Fibroblast of skin of left biceps (primary cell): ENCODE measurements at regions not wholly inside any gene's neighbourhood (a gene's known extent, or its start where the extent isn't known, plus 50 kb on each side); places are given as distances from the start of the nearest gene placed in this dataset.

ENCODE experiments used
- DNase-seq, 2 experiments: peaks; one replicate each; pipeline ENCODE4 v3.0.0-alpha.2; 2013; ENCODE audit warnings: low read depth in 2 of 2

GRCh38 chr2:220166616-220167015 lies 539.2 kb downstream of the SLC4A3 start:
- no peak for DNase-seq

GRCh38 chr2:220167956-220168355 lies 540.5 kb downstream of the SLC4A3 start:
- DNase-seq, result no peak

- no peak for DNase-seq
Measured at GRCh38 chr2:220168891-220169546, 541.6 kb downstream of the SLC4A3 start.

- DNase-seq, result no peak
Measured at GRCh38 chr2:220174826-220175225, 547.4 kb downstream of the SLC4A3 start.

- no peak for DNase-seq
Measured at GRCh38 chr2:220175967-220176366, 548.5 kb downstream of the SLC4A3 start.

- no peak for DNase-seq
Measured at GRCh38 chr2:220178991-220179695, 551.7 kb downstream of the SLC4A3 start.

GRCh38 chr2:220181165-220181564 lies 553.7 kb downstream of the SLC4A3 start:
- DNase-seq, result no peak

- DNase-seq, result no peak
Measured at GRCh38 chr2:220182790-220183189, 555.4 kb downstream of the SLC4A3 start.

- DNase-seq, result no peak
Measured at GRCh38 chr2:220185766-220186305, 558.4 kb downstream of the SLC4A3 start.

GRCh38 chr2:220188031-220188430 lies 560.6 kb downstream of the SLC4A3 start:
- DNase-seq, result peak; percentile 33 to 36

- no peak for DNase-seq
Measured at GRCh38 chr2:220191031-220191430, 563.6 kb downstream of the SLC4A3 start.

- no peak for DNase-seq
Measured at GRCh38 chr2:220191737-220192136, 564.3 kb downstream of the SLC4A3 start.

- no peak for DNase-seq
Measured at GRCh38 chr2:220192994-220193753, 565.7 kb downstream of the SLC4A3 start.

- DNase-seq, result peak; percentile 51 to 63
Measured at GRCh38 chr2:220194630-220195584, 567.5 kb downstream of the SLC4A3 start.

- DNase-seq, result peak; percentile 83
Measured at GRCh38 chr2:220198896-220199295, 571.5 kb downstream of the SLC4A3 start.

- no peak for DNase-seq
Measured at GRCh38 chr2:220202066-220202465, 574.6 kb downstream of the SLC4A3 start.

- no peak for DNase-seq
Measured at GRCh38 chr2:220209093-220209492, 581.7 kb downstream of the SLC4A3 start.

GRCh38 chr2:220209751-220210150 lies 582.3 kb downstream of the SLC4A3 start:
- no peak for DNase-seq

GRCh38 chr2:220212296-220213080 lies 585.1 kb downstream of the SLC4A3 start:
- no peak for DNase-seq

- no peak for DNase-seq
Measured at GRCh38 chr2:220215785-220216184, 588.4 kb downstream of the SLC4A3 start.
